Body of pancreas (tissue), 4 donors: ENCODE measurements at regions not wholly inside any gene's neighbourhood (a gene's known extent, or its start where the extent isn't known, plus 50 kb on each side); places are given as distances from the start of the nearest gene placed in this dataset.

ENCODE experiments used
- CTCF ChIP-seq, 7 experiments: fragments of 450-650 bp in 4 of 7; fragments of 200-600 bp in 3 of 7; sonication (generic) in 3 of 7; IDR thresholded peaks; one replicate each; pipeline ENCODE4 v1.5.1; 2016 to 2019; ENCODE audit warnings: antibody characterized with exemption in 7 of 7
- POLR2A ChIP-seq, 3 donors: fragments of 450-650 bp; IDR thresholded peaks; one replicate each; pipeline ENCODE4 v1.6.1; 2016; ENCODE audit warnings: antibody characterized with exemption in 3 of 3, mild to moderate bottlenecking in 2 of 3

GRCh38 chr12:82027612-82028011, 268.5 kb upstream of the PPFIA2 start:
- TF ChIP-seq CTCF (IDR thresholded peaks at IDR 0.05), result no peak
- TF ChIP-seq POLR2A (IDR thresholded peaks at IDR 0.05), result no peak
